HG02759 (cell line): ENCODE measurements at regions not wholly inside any gene's neighbourhood (a gene's known extent, or its start where the extent isn't known, plus 50 kb on each side); places are given as distances from the start of the nearest gene placed in this dataset.
"Not testable (repeated sequence)": the region's sequence is repeated elsewhere in the genome, so short reads cannot be mapped to it uniquely, and the experiment has no call there.

Experiments
- ATAC-seq: cut with Tn5 transposase; IDR thresholded peaks from one replicate; pipeline ENCODE4 v1.9.1; 2021; ENCODE audit warnings: mild to moderate bottlenecking, moderate library complexity; ENCODE audit not compliant: unreplicated experiment

DNA sequence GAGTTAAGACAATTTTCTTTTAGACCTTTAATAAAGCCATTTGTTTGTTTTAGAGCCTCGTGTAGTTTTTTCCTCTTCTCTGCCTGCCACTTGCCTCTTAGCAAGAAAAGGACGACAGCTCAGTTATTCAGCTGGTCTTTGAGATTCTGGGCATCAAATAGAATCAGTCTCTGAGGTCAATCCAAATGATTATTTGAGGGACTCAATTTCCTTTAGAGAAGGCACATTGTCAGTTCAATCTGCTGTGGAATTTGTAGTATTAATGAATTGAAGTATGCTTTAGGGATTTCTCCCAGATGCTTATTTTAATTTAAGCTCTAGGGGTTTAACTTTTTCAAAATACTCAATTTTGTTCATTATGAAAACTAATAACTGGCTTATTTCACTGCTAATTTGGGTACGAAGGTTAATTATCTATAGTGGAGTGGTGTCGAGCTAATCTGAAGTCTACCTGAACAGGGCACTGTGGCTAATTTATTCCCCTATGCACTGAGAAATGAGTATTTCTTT, 841.2 kb upstream of the AUTS2 start:
- ATAC-seq = no peak

DNA sequence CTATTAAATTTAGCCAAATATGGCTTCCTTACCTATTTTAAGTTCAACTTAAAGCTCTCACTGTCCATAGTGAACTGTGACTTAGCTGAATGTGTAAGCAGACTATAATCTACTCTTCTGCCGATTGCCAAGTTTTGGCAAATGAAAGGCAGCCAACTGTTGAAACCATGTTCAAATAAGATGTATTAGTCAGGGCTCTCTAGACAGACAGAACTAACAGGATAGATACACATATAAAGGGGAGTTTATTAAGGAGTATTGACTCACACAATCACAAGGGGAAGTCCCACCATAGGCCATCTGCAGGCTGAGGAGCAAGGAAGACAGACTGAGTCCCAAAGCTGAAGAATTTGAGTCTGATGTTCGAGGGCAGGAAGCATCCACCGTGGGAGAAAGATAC, 837.7 kb upstream of the AUTS2 start:
- ATAC-seq = no peak

DNA sequence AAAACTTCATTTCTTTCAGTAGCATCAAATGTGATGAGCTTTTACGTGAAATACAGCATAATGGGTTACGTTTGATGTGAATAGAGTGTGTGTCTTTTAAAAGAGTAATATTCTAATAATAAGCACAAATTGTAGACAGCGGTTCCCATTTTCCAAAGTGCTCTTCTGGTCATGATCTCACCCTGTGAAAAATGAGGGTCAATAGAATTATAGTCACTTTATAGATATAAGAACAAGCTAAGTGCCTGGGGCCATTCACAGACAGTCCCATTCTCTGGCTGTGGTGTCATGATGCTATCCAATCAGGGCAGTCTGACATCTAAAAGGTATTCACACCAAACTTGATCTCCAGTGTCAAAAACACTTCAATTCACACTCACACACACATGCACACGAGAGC, 830.8 kb upstream of the AUTS2 start:
- ATAC-seq = no peak

- ATAC-seq = no peak
These were observed 827.6 kb upstream of the AUTS2 start for GRCh38 chr7:68770649-68771048.

DNA sequence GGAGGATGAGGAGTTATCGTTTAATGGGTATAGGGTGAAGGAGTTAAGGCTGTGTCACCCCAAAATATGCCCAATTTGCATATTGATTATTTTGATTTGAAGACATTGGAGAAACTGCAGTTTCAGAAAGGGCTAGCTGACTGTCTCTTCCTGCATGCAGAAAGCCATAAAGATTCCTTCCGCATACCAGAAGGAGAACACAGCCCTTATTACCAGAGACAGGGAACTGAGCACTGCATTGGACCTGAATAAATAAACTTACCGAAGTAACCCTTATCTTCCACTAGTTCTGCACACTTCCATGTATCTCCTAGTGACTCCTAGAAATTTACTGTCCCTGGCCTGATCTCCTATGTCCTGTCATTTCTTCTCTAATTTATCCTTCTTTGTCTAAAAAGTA, 821.9 kb upstream of the AUTS2 start:
- ATAC-seq = no peak

- ATAC-seq = no peak
These were observed 814.6 kb upstream of the AUTS2 start for GRCh38 chr7:68783684-68784083.

GRCh38 chr7:68785036-68785435, 813.2 kb upstream of the AUTS2 start:
- no peak for ATAC-seq

DNA sequence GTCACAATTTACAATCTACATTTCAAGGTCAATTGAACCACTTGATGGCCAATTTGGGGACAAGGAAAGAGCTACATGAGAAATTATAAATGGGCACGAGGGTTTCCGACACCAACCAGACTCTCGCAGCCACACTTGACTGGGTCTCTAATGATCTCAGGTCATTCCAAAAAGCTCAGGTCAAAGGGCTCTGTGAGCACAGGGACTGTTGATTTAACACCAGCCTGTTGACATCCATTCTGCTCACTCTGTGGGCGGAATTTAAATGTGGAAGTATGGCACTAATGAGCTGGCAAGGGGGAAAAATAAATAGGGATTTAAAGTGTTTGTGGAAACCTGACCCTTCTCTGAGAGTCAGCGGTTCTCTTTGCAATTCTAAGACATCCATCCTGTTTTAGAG, 810.7 kb upstream of the AUTS2 start:
- no peak for ATAC-seq

DNA sequence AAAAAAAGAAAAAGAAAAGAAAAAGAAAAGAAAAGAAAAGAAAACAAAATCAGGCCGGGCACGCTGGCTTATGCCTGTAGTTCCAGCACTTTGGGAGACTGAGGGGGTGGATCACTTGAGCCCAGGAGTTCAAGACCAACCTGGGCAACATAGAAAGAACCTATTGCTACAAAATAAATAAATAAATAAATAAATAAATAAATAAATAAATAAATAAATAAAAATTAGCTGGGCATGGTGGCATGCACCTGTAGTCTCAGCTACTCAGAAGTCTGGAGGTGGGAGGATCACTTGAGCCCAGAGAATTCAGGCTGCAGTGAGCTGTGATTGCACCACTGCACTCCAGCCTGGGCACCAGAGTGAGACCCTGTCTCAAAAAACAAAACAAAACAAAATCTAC, 809.7 kb upstream of the AUTS2 start:
- ATAC-seq = not testable (repeated sequence)

- no peak for ATAC-seq
These were observed 808.7 kb upstream of the AUTS2 start for GRCh38 chr7:68789597-68789996.

- ATAC-seq = no peak
These were observed 805.9 kb upstream of the AUTS2 start for GRCh38 chr7:68792351-68792750.

DNA sequence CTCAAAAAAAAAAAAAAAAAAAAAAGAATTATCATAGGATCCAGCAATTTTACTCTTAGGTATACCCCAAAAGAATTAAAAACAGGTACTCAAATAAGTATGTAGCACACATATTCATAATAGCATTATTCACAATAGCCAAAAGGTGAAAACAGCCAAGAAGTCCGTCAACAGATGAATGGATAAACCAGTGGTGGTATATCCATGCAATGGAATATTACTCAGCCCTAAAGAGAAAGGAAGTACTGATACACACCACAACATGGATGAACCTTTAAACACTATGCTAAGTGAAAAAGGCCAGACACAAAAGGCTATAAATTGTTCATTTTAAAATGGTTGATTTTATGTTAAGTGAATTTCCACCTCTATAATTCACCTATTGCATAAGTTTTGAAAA, 804.8 kb upstream of the AUTS2 start:
- no peak for ATAC-seq

- no peak for ATAC-seq
These were observed 798.0 kb upstream of the AUTS2 start for GRCh38 chr7:68800316-68800715.

DNA sequence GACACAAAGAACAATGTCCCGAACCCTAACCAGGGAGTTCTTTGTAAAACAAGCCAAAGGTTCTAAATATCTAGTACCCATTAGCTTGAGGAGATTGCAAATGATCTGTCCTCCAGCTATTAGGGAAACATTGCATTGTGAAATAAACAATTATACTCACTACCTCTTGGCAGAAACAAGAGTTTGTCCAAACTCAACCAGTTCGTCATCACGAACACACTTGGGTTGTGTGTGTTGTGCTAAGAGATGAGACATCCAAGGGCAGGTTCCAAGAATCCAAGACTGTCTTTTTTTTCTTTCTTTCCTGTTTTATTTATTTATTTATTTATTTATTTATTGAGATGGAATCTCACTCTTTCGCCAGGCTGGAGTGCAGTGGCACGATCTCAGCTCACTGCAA, 793.1 kb upstream of the AUTS2 start:
- no peak for ATAC-seq

- no peak for ATAC-seq
These were observed 790.6 kb upstream of the AUTS2 start for GRCh38 chr7:68807666-68808065.

DNA sequence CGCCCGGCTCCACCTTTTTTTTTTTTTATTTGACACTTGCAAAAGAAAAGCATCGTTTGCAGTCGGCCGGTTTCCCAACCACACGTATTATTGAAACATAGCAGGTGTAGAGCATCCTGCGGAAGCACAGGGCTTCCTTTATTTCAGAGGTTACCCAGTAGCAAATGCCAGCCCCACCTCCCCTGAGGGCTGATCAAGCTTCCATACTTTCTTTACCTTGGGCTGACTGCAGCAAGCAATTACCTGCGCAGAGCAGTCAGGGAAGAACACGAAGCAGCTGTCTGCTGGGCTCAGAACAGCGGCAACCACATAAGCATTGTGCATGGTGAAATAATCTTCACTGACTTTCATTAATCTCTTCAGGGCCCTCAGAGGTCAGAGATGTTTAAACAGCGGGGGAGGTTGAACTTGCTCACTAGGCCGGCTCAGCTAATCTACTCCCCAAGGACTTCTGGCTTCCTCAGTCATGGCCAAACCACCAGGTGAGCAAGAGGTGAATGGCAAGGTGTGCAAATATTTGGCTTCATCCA, 784.7 kb upstream of the AUTS2 start:
- no peak for ATAC-seq

DNA sequence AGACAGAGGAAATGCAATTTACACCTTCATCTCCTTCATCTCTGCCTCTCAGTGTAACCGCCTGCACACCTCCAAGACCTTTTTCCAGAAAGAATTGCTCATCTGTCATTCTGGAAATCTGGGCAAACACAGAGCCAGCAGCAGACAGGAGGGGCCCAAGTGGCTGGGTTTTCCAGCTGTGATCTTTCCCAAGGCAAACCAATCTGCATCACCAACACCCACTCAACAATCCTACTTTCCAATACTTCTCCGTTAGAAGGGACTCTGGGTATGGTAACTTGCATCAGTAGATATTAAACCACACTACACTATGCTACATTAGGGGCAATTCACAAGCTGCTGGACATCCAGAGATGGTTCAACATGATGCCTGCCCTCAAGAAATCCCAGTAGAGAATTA, 781.8 kb upstream of the AUTS2 start:
- no peak for ATAC-seq

GRCh38 chr7:68820321-68820720, 778.0 kb upstream of the AUTS2 start:
- ATAC-seq = no peak

GRCh38 chr7:68821846-68822245, 776.4 kb upstream of the AUTS2 start:
- no peak for ATAC-seq

GRCh38 chr7:68823996-68824780, 774.1 kb upstream of the AUTS2 start:
- ATAC-seq = no peak

DNA sequence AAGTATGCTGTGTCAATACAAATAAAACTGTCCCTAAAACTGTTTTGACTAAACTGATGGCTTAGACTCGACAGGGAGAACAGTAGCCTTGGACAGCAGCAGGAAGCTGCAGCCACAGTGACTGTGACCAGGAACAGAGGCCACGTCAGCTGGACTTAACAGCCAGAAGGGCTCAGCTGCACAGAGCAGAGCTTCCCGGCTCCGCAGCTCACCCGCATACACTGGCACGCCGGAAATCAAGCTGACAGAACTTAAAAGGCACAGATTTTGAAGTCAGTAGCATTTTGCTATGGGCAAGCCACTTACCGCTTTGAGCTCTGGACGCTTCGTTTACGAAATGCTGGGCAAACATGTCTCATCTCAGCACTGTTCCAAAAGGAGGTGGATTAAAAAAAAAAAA, 769.7 kb upstream of the AUTS2 start:
- no peak for ATAC-seq

DNA sequence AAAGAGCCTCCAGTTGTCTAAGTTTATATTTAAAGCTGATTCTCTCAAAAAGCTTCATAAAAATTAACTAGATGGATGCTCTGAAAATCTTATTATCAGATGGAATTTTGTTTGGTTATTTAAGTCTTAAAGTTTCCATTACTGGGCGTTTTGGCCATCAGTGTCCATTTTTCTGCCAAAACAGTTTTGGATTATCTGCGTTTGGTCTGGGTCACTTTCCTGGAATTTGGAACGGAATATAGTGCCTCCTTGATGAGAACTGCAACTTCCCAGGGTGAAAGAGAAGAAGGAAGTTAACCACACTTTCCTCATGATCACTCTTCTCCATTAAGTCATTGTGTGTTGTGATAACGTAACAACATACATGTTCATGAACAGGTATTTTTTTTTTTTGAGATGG, 764.9 kb upstream of the AUTS2 start:
- ATAC-seq = no peak

- no peak for ATAC-seq
These were observed 759.3 kb upstream of the AUTS2 start for GRCh38 chr7:68839014-68839413.
